WTC11 (cell line): ENCODE measurements at regions not wholly inside any gene's neighbourhood (a gene's known extent, or its start where the extent isn't known, plus 50 kb on each side); places are given as distances from the start of the nearest gene placed in this dataset.

ENCODE experiments used
- ATAC-seq: fragments of 200-7000 bp; cut with Tn5 transposase; 2 replicates; pipeline ENCODE4 v1.10.0; 2021; ENCODE audit warnings: mild to moderate bottlenecking, moderate library complexity
- CTCF ChIA-PET: fragments of 300-600 bp; sonication (Branson Sonifier 250); formaldehyde crosslinking; loops from one replicate; lab custom pipeline; 2021; ENCODE audit warnings: antibody characterized with exemption; lab: Charles Lee
- POLR2A ChIA-PET: fragments of 350-600 bp; sonication (Branson Sonifier 250); formaldehyde crosslinking; loops from one replicate; lab custom pipeline; 2021; ENCODE audit warnings: antibody characterized with exemption; lab: Charles Lee
- DNase-seq: peaks from one replicate; pipeline ENCODE4 v3.0.0; 2021; ENCODE audit warnings: low spot score
- H3K27ac Mint-ChIP-seq: 2 replicates; pipeline ENCODE4 v1.8.0; 2021; ENCODE audit warnings: mixed read lengths
- H3K27me3 Mint-ChIP-seq: 2 replicates; pipeline ENCODE4 v1.8.0; 2021; ENCODE audit warnings: low read depth, mild to moderate bottlenecking, moderate library complexity, mixed read lengths
- H3K36me3 Mint-ChIP-seq: 2 replicates; pipeline ENCODE4 v1.8.0; 2021; ENCODE audit warnings: mixed read lengths
- H3K4me1 Mint-ChIP-seq: 2 replicates; pipeline ENCODE4 v1.8.0; 2022; ENCODE audit warnings: mixed read lengths
- H3K4me3 Mint-ChIP-seq: 2 replicates; pipeline ENCODE4 v1.8.0; 2021; ENCODE audit warnings: mild to moderate bottlenecking, moderate library complexity, mixed read lengths
- H3K9me3 Mint-ChIP-seq: 2 replicates; pipeline ENCODE4 v1.8.0; 2021; ENCODE audit warnings: mixed read lengths
- CTCF ChIP-seq: fragments of 200-600 bp; IDR thresholded peaks from 2 replicates; pipeline ENCODE4 v1.8.0; 2022; ENCODE audit warnings: antibody characterized with exemption
- EMX1 ChIP-seq: fragments of 250-450 bp; sonication (Bioruptor Pico); IDR thresholded peaks from 2 replicates; pipeline ENCODE4 v1.8.0; 2021; ENCODE audit warnings: mild to moderate bottlenecking
- GTF2I ChIP-seq: fragments of 250-450 bp; sonication (Bioruptor Pico); conservative IDR thresholded peaks from 2 replicates; pipeline ENCODE4 v1.4.0; 2021; ENCODE audit warnings: mild to moderate bottlenecking
- HMGXB4 ChIP-seq: sonication (generic); formaldehyde crosslinking; IDR thresholded peaks from 2 replicates; pipeline ENCODE4 v1.8.1; 2023; ENCODE audit warnings: mild to moderate bottlenecking, moderate library complexity, missing genetic modification reagents
- IRF2 ChIP-seq: sonication (generic); formaldehyde crosslinking; IDR thresholded peaks from 2 replicates; pipeline ENCODE4 v1.8.0; 2022; ENCODE audit warnings: low read depth, missing genetic modification reagents, borderline replicate concordance
- KAT7 ChIP-seq: sonication (generic); formaldehyde crosslinking; IDR thresholded peaks from 2 replicates; pipeline ENCODE4 v1.8.1; 2023; ENCODE audit warnings: missing genetic modification reagents, mild to moderate bottlenecking, borderline replicate concordance
- NFATC4 ChIP-seq: fragments of 250-450 bp; sonication (Bioruptor Pico); IDR thresholded peaks from 2 replicates; pipeline ENCODE4 v1.9.0; 2021; ENCODE audit warnings: mild to moderate bottlenecking
- NR2C2 ChIP-seq: sonication (generic); formaldehyde crosslinking; IDR thresholded peaks from 2 replicates; pipeline ENCODE4 v1.8.0; 2022; ENCODE audit warnings: mild to moderate bottlenecking, missing genetic modification reagents
- OVOL2 ChIP-seq: fragments of 250-450 bp; sonication (Bioruptor Pico); IDR thresholded peaks from 2 replicates; pipeline ENCODE4 v1.9.0; 2021; ENCODE audit warnings: mild to moderate bottlenecking, borderline replicate concordance
- PRRX2 ChIP-seq: fragments of 250-450 bp; sonication (Bioruptor Pico); IDR thresholded peaks from 2 replicates; pipeline ENCODE4 v1.8.0; 2021; ENCODE audit warnings: mild to moderate bottlenecking
- RORB ChIP-seq: fragments of 250-450 bp; sonication (Bioruptor Pico); IDR thresholded peaks from 2 replicates; pipeline ENCODE4 v1.9.0; 2021; ENCODE audit warnings: mild to moderate bottlenecking
- USF2 ChIP-seq: sonication (generic); formaldehyde crosslinking; IDR thresholded peaks from 2 replicates; pipeline ENCODE4 v1.8.1; 2023; ENCODE audit warnings: mild to moderate bottlenecking, missing genetic modification reagents, moderate library complexity
- ZBTB43 ChIP-seq: sonication (generic); formaldehyde crosslinking; IDR thresholded peaks from 2 replicates; pipeline ENCODE4 v1.8.1; 2023; ENCODE audit warnings: mild to moderate bottlenecking, missing genetic modification reagents
- ZNF121 ChIP-seq: sonication (generic); formaldehyde crosslinking; IDR thresholded peaks from 2 replicates; pipeline ENCODE4 v1.8.0; 2023; ENCODE audit warnings: missing genetic modification reagents
- ZNF317 ChIP-seq: sonication (generic); formaldehyde crosslinking; IDR thresholded peaks from 2 replicates; pipeline ENCODE4 v1.8.1; 2023; ENCODE audit warnings: low read depth, mild to moderate bottlenecking, moderate library complexity, missing genetic modification reagents, borderline replicate concordance
- ZNF416 ChIP-seq: fragments of 250-450 bp; sonication (Bioruptor Pico); IDR thresholded peaks from 2 replicates; pipeline ENCODE4 v1.9.0; 2021; ENCODE audit warnings: mild to moderate bottlenecking, inconsistent platforms
- TF ChIP-seq, protein P1 (sequence below): fragments of 250-450 bp; sonication (Bioruptor Pico); IDR thresholded peaks from 2 replicates; pipeline ENCODE4 v1.9.0; 2021; ENCODE audit warnings: mild to moderate bottlenecking, borderline replicate concordance
- TF ChIP-seq, protein P2 (sequence below): sonication (generic); formaldehyde crosslinking; IDR thresholded peaks from 2 replicates; pipeline ENCODE4 v1.8.1; 2023; ENCODE audit warnings: mild to moderate bottlenecking, missing genetic modification reagents, moderate library complexity
- TF ChIP-seq, protein P3 (sequence below): sonication (generic); formaldehyde crosslinking; IDR thresholded peaks from 2 replicates; pipeline ENCODE4 v1.8.1; 2023; ENCODE audit warnings: mild to moderate bottlenecking, missing genetic modification reagents, borderline replicate concordance
- TF ChIP-seq, protein P4 (sequence below): sonication (generic); formaldehyde crosslinking; IDR thresholded peaks from 2 replicates; pipeline ENCODE4 v1.8.1; 2022; ENCODE audit warnings: missing genetic modification reagents, borderline replicate concordance

- TF ChIP-seq, protein P1, sequence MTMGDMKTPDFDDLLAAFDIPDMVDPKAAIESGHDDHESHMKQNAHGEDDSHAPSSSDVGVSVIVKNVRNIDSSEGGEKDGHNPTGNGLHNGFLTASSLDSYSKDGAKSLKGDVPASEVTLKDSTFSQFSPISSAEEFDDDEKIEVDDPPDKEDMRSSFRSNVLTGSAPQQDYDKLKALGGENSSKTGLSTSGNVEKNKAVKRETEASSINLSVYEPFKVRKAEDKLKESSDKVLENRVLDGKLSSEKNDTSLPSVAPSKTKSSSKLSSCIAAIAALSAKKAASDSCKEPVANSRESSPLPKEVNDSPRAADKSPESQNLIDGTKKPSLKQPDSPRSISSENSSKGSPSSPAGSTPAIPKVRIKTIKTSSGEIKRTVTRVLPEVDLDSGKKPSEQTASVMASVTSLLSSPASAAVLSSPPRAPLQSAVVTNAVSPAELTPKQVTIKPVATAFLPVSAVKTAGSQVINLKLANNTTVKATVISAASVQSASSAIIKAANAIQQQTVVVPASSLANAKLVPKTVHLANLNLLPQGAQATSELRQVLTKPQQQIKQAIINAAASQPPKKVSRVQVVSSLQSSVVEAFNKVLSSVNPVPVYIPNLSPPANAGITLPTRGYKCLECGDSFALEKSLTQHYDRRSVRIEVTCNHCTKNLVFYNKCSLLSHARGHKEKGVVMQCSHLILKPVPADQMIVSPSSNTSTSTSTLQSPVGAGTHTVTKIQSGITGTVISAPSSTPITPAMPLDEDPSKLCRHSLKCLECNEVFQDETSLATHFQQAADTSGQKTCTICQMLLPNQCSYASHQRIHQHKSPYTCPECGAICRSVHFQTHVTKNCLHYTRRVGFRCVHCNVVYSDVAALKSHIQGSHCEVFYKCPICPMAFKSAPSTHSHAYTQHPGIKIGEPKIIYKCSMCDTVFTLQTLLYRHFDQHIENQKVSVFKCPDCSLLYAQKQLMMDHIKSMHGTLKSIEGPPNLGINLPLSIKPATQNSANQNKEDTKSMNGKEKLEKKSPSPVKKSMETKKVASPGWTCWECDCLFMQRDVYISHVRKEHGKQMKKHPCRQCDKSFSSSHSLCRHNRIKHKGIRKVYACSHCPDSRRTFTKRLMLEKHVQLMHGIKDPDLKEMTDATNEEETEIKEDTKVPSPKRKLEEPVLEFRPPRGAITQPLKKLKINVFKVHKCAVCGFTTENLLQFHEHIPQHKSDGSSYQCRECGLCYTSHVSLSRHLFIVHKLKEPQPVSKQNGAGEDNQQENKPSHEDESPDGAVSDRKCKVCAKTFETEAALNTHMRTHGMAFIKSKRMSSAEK (CRISPR knock-in tag), result no peak
- TF ChIP-seq OVOL2 (CRISPR knock-in tag) (no peak), RORB (CRISPR knock-in tag) (no peak), CTCF (no peak), EMX1 (no peak), KAT7 (CRISPR knock-in tag) (no peak), GTF2I (no peak), USF2 (CRISPR knock-in tag) (no peak), NR2C2 (CRISPR knock-in tag) (no peak)
- TF ChIP-seq, all 79 proteins: peak for 0
Measured at GRCh38 chr2:122741403-122741802, 986.0 kb downstream of the TSN start (continued).

- H3K4me3 Mint-ChIP-seq, result no peak overlapping the region
- ChIA-PET CTCF (no interaction called here), POLR2A (no interaction called here)
- H3K9me3 Mint-ChIP-seq, result peaks cover 8% of the 10 kb centered on the region
- H3K27ac Mint-ChIP-seq, result no peak overlapping the region
- no peak for DNase-seq
- peaks cover 10% of the 10 kb centered on the region for H3K36me3 Mint-ChIP-seq
- ATAC-seq, result no peak
- H3K4me1 Mint-ChIP-seq, result peaks cover 52% of the 10 kb centered on the region
- H3K27me3 Mint-ChIP-seq, result no peaks in the 10 kb centered on the region
- TF ChIP-seq, protein P2, sequence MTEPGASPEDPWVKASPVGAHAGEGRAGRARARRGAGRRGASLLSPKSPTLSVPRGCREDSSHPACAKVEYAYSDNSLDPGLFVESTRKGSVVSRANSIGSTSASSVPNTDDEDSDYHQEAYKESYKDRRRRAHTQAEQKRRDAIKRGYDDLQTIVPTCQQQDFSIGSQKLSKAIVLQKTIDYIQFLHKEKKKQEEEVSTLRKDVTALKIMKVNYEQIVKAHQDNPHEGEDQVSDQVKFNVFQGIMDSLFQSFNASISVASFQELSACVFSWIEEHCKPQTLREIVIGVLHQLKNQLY (CRISPR knock-in tag), result no peak
- TF ChIP-seq ZNF416 (CRISPR knock-in tag), result no peak
- no peak for TF ChIP-seq ZNF121 (CRISPR knock-in tag)
- TF ChIP-seq HMGXB4, result no peak
- TF ChIP-seq ZNF317 (CRISPR knock-in tag), result no peak
- TF ChIP-seq RORB (CRISPR knock-in tag), result no peak
- TF ChIP-seq PRRX2, result no peak
- TF ChIP-seq IRF2, result no peak
- no peak for TF ChIP-seq ZBTB43
- no peak for TF ChIP-seq NFATC4
- TF ChIP-seq, protein P3, sequence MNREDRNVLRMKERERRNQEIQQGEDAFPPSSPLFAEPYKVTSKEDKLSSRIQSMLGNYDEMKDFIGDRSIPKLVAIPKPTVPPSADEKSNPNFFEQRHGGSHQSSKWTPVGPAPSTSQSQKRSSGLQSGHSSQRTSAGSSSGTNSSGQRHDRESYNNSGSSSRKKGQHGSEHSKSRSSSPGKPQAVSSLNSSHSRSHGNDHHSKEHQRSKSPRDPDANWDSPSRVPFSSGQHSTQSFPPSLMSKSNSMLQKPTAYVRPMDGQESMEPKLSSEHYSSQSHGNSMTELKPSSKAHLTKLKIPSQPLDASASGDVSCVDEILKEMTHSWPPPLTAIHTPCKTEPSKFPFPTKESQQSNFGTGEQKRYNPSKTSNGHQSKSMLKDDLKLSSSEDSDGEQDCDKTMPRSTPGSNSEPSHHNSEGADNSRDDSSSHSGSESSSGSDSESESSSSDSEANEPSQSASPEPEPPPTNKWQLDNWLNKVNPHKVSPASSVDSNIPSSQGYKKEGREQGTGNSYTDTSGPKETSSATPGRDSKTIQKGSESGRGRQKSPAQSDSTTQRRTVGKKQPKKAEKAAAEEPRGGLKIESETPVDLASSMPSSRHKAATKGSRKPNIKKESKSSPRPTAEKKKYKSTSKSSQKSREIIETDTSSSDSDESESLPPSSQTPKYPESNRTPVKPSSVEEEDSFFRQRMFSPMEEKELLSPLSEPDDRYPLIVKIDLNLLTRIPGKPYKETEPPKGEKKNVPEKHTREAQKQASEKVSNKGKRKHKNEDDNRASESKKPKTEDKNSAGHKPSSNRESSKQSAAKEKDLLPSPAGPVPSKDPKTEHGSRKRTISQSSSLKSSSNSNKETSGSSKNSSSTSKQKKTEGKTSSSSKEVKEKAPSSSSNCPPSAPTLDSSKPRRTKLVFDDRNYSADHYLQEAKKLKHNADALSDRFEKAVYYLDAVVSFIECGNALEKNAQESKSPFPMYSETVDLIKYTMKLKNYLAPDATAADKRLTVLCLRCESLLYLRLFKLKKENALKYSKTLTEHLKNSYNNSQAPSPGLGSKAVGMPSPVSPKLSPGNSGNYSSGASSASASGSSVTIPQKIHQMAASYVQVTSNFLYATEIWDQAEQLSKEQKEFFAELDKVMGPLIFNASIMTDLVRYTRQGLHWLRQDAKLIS, result no peak
- TF ChIP-seq, protein P4, sequence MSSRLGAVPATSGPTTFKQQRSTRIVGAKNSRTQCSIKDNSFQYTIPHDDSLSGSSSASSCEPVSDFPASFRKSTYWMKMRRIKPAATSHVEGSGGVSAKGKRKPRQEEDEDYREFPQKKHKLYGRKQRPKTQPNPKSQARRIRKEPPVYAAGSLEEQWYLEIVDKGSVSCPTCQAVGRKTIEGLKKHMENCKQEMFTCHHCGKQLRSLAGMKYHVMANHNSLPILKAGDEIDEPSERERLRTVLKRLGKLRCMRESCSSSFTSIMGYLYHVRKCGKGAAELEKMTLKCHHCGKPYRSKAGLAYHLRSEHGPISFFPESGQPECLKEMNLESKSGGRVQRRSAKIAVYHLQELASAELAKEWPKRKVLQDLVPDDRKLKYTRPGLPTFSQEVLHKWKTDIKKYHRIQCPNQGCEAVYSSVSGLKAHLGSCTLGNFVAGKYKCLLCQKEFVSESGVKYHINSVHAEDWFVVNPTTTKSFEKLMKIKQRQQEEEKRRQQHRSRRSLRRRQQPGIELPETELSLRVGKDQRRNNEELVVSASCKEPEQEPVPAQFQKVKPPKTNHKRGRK, result no peak
Measured at GRCh38 chr2:122743021-122743675, 987.7 kb downstream of the TSN start.
